SK-N-SH (cell line): ENCODE measurements at regions not wholly inside any gene's neighbourhood (a gene's known extent, or its start where the extent isn't known, plus 50 kb on each side); places are given as distances from the start of the nearest gene placed in this dataset.

ENCODE experiments used
- CTCF ChIA-PET: fragments of 300-600, 350-600 bp; formaldehyde crosslinking; extraction: SDS; loops from one replicate; lab custom pipeline; 2021; lab: Yijun Ruan, JAX
- POLR2A ChIA-PET: fragments of 350-600 bp; sonication (Branson Sonifier 250); formaldehyde crosslinking; extraction: SDS; loops from one replicate; lab custom pipeline; 2020; ENCODE audit warnings: antibody characterized with exemption, inconsistent platforms; lab: Yijun Ruan, JAX
- DNase-seq: peaks from one replicate; pipeline ENCODE4 v3.0.0; 2012
- H2AFZ ChIP-seq: fragments of 200-600 bp; sonication (generic); 2 replicates; pipeline ENCODE4 v1.8.1; 2016; ENCODE audit warnings: antibody characterized with exemption, mild to moderate bottlenecking, low read depth
- H3F3A ChIP-seq: fragments of 200-600 bp; sonication (generic); replicated peaks from 2 replicates; pipeline ENCODE3; 2016; ENCODE audit warnings: antibody characterized with exemption, mild to moderate bottlenecking; ENCODE audit not compliant: insufficient read depth
- H3K27ac ChIP-seq, 2 experiments: fragments of 200-500 bp in 1 of 2; fragments of 200-600 bp in 1 of 2; sonication (Bioruptor generic) in 1 of 2; sonication (generic), shearing (Covaris generic) in 1 of 2; 2 replicates each; pipeline versions ENCODE4 v1.5.1 to v1.6.1; 2014 to 2016; ENCODE audit warnings: low read depth in 2 of 2, inconsistent platforms in 1 of 2, low read length in 1 of 2, mild to moderate bottlenecking in 1 of 2, mixed read lengths in 1 of 2
- H3K27me3 ChIP-seq: fragments of 200-600 bp; sonication (generic), shearing (Covaris generic); 2 replicates; pipeline ENCODE4 v1.6.1; 2016; ENCODE audit warnings: mixed run types; ENCODE audit not compliant: insufficient read depth
- H3K36me3 ChIP-seq, 2 experiments: fragments of 200-500 bp in 1 of 2; fragments of 200-600 bp in 1 of 2; sonication (Bioruptor generic) in 1 of 2; sonication (generic) in 1 of 2; replicated peaks in 1 of 2; 2 replicates each; pipeline versions ENCODE3 to v1.5.1; 2014 to 2016; ENCODE audit warnings: low read length in 1 of 2, mild to moderate bottlenecking in 1 of 2; ENCODE audit not compliant: insufficient read depth in 2 of 2, control insufficient read depth in 1 of 2
- H3K4me1 ChIP-seq, 2 experiments: fragments of 200-500 bp in 1 of 2; fragments of 200-600 bp in 1 of 2; sonication (Bioruptor generic) in 1 of 2; sonication (generic), shearing (Covaris generic) in 1 of 2; 2 replicates each; pipeline versions ENCODE4 v1.5.1 to v1.6.1; 2014 to 2016; ENCODE audit warnings: low read depth in 1 of 2, low read length in 1 of 2, mixed run types in 1 of 2; ENCODE audit not compliant: insufficient read depth in 2 of 2, control insufficient read depth in 1 of 2
- H3K4me2 ChIP-seq: fragments of 200-600 bp; sonication (generic), shearing (Covaris generic); 2 replicates; pipeline ENCODE4 v1.6.1; 2017; ENCODE audit warnings: mixed run types
- H3K4me3 ChIP-seq, 2 experiments: fragments of 200-500 bp in 1 of 2; fragments of 200-600 bp in 1 of 2; sonication (Bioruptor generic) in 1 of 2; sonication (generic), shearing (Covaris generic) in 1 of 2; 2 replicates each; pipeline versions ENCODE4 v1.5.1 to v1.8.1; 2014 to 2016; ENCODE audit warnings: low read depth in 2 of 2, inconsistent platforms in 1 of 2, low read length in 1 of 2, mild to moderate bottlenecking in 1 of 2, mixed read lengths in 1 of 2, moderate library complexity in 1 of 2
- H3K79me2 ChIP-seq: fragments of 200-600 bp; sonication (generic); 2 replicates; pipeline ENCODE4 v1.8.1; 2017; ENCODE audit warnings: mild to moderate bottlenecking; ENCODE audit not compliant: insufficient read depth
- H3K9ac ChIP-seq: fragments of 200-600 bp; sonication (generic); 2 replicates; pipeline ENCODE4 v1.6.1; 2017; ENCODE audit warnings: mixed run types
- H3K9me2 ChIP-seq: fragments of 200-600 bp; sonication (generic); 2 replicates; pipeline ENCODE4 v1.6.1; 2017; ENCODE audit warnings: mixed run types
- H3K9me3 ChIP-seq: fragments of 200-600 bp; sonication (generic); 2 replicates; pipeline ENCODE4 v1.6.1; 2017; ENCODE audit warnings: mixed run types, mild to moderate bottlenecking, moderate library complexity
- H4K20me1 ChIP-seq: fragments of 200-600 bp; sonication (generic); 2 replicates; pipeline ENCODE4 v1.6.1; 2017; ENCODE audit warnings: mild to moderate bottlenecking, mixed run types; ENCODE audit not compliant: insufficient read depth
- CHD2 ChIP-seq: fragments of 150-350 bp; IDR thresholded peaks from 2 replicates; pipeline ENCODE4 v1.6.1; 2018; ENCODE audit warnings: low read length; ENCODE audit not compliant: partially characterized antibody
- CTCF ChIP-seq: fragments of 200-600 bp; sonication (generic); IDR thresholded peaks from 2 replicates; pipeline ENCODE4 v1.6.1; 2017; ENCODE audit warnings: antibody characterized with exemption, mild to moderate bottlenecking, moderate library complexity
- EP300 ChIP-seq, 2 experiments: IDR thresholded peaks; 2 replicates each; pipeline versions ENCODE4 v1.4.0 to v1.6.1; 2012; ENCODE audit warnings: borderline replicate concordance in 1 of 2, low read depth in 1 of 2, low read length in 1 of 2
- GABPA ChIP-seq: IDR thresholded peaks from 2 replicates; pipeline ENCODE4 v1.4.0; 2012; ENCODE audit warnings: low read depth, mild to moderate bottlenecking
- GATA2 ChIP-seq: sonication (generic); formaldehyde crosslinking; IDR thresholded peaks from 2 replicates; pipeline ENCODE4 v1.5.0; 2020; ENCODE audit warnings: mild to moderate bottlenecking, missing genetic modification reagents
- MXI1 ChIP-seq: IDR thresholded peaks from 2 replicates; pipeline ENCODE4 v1.6.1; 2012; ENCODE audit warnings: mild to moderate bottlenecking, low read depth, low read length, improper control_type of control experiment
- NFIC ChIP-seq: IDR thresholded peaks from 2 replicates; pipeline ENCODE4 v1.4.0; 2012; ENCODE audit warnings: borderline replicate concordance
- RCOR1 ChIP-seq: fragments of 150-350 bp; IDR thresholded peaks from 2 replicates; pipeline ENCODE4 v1.6.1; 2017; ENCODE audit warnings: antibody characterized with exemption, low read length
- RFX5 ChIP-seq: IDR thresholded peaks from 2 replicates; pipeline ENCODE4 v1.6.1; 2012; ENCODE audit warnings: mild to moderate bottlenecking, improper control_type of control experiment, low read length
- SMC3 ChIP-seq: IDR thresholded peaks from 2 replicates; pipeline ENCODE4 v1.6.1; 2012; ENCODE audit warnings: low read depth, low read length, improper control_type of control experiment
- TCF12 ChIP-seq: IDR thresholded peaks from 2 replicates; pipeline ENCODE4 v1.4.0; 2012
- ZBTB33 ChIP-seq: IDR thresholded peaks from 2 replicates; pipeline ENCODE4 v1.4.0; 2012; ENCODE audit warnings: low read depth, borderline replicate concordance
- WGBS: methylation state at CpG from one replicate; pipeline ENCODE4 v1.1.6; 2017; ENCODE audit warnings: low lambda C conversion rate; 5-methylcytosine and 5-hydroxymethylcytosine counted together

- Histone ChIP-seq H2AFZ (no peak overlapping the region), H3K9me3 (no peaks in the 10 kb centered on the region), H3K4me3 (no peak overlapping the region), H3K27ac (no peak overlapping the region), H3K4me2 (no peak overlapping the region), H3K27me3 (no peaks in the 10 kb centered on the region), H3K9ac (no peak overlapping the region), H3K4me1 (no peaks in the 10 kb centered on the region), H3K79me2 (no peaks in the 10 kb centered on the region), H3K36me3 (no peaks in the 10 kb centered on the region), H3F3A (no peaks in the 10 kb centered on the region), H4K20me1 (no peaks in the 10 kb centered on the region), H3K9me2 (no peaks in the 10 kb centered on the region)
- ChIA-PET POLR2A (no interaction called here), CTCF (no interaction called here)
- no peak for TF ChIP-seq GABPA
- no peak for TF ChIP-seq RCOR1
- no peak for TF ChIP-seq SMC3
- no peak for TF ChIP-seq ZBTB33
- no peak for DNase-seq
These were observed 147.1 kb downstream of the ADAM29 start for GRCh38 chr4:175065228-175065627.

- Histone ChIP-seq H3K79me2 (no peaks in the 10 kb centered on the region), H3K4me2 (no peak overlapping the region), H3F3A (no peaks in the 10 kb centered on the region), H3K9ac (no peak overlapping the region), H3K27ac (no peak overlapping the region), H3K9me3 (no peaks in the 10 kb centered on the region), H3K9me2 (no peaks in the 10 kb centered on the region), H2AFZ (no peak overlapping the region), H3K4me1 (no peaks in the 10 kb centered on the region), H4K20me1 (no peaks in the 10 kb centered on the region), H3K27me3 (no peaks in the 10 kb centered on the region), H3K4me3 (no peak overlapping the region), H3K36me3 (no peaks in the 10 kb centered on the region)
- ChIA-PET POLR2A (interaction anchor here (0.7 kb wide), 1 partner anchor 25 kb away, joined by 3 read pairs; no protein-coding TSS in a partner anchor), CTCF (interaction anchor here (1.2 kb wide), 1 partner anchor 12 kb away, joined by 4 read pairs; no protein-coding TSS in a partner anchor)
- WGBS = 16% methylated on average over 3 of the region's 3 CpGs
- no peak for TF ChIP-seq MXI1
- no peak for TF ChIP-seq GATA2 (CRISPR knock-in tag)
- no peak for TF ChIP-seq NFIC
- no peak for TF ChIP-seq TCF12
- TF ChIP-seq RFX5 = no peak
- no peak for TF ChIP-seq EP300 (IDR thresholded peaks at IDR 0.05; ENCODE audit: borderline replicate concordance in 1 of 2, low read depth in 1 of 2, low read length in 1 of 2)
- no peak for TF ChIP-seq CTCF
- no peak for TF ChIP-seq CHD2
- no peak for DNase-seq
These were observed 148.9 kb downstream of the ADAM29 start for GRCh38 chr4:175066923-175067627.
